ENCODE measurements at regions not wholly inside any gene's neighbourhood (a gene's known extent, or its start where the extent isn't known, plus 50 kb on each side); places are given as distances from the start of the nearest gene placed in this dataset.
A peak's percentile ranks its signal among the peaks of the same experiment; 100 is the strongest.

DNA sequence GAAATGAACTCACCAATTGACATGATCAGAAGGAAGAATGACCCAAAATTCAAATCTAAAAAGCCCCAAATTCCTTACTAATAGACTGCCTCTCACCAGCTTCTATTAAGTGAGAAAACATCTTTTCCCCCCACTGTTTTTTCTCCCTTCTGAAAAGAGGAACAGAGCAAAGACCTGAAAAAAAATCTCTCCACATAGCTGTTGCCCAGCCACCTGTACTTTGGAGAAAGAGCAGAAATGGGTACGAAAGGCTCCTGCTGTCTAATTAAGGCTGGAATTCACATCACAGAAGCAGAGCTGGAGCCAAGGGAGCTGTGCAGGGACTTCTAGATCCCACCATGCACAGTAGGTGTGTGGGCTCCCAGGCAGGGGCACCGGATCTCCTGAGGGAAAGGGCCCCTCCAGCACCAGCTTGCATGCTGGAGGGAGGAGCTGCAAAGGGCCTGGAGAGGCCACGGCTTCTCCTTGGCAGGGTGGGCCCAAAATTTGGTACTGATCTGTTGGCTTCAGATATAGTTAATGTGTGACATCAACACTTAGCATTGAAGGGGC, 73.2 kb upstream of the DUSP22 start:
- Histone ChIP-seq H3K27ac (ENCODE audit: low read depth in 1 of 2, low read length in 2 of 2) (no peak overlapping the region), H3K9me3 (ENCODE audit: control insufficient read depth in 4 of 4, low read length in 3 of 4) (peaks cover 0 to 3% (median 1%) of the 10 kb centered on the region in 4 donors), H3K9ac (ENCODE audit: low read depth in 1 of 2, low read length in 2 of 2) (no peak overlapping the region), H3K36me3 (ENCODE audit: control insufficient read depth in 4 of 4, insufficient read depth in 3 of 4, low read depth in 1 of 4, low read length in 3 of 4) (no peaks in the 10 kb centered on the region), H3K4me3 (ENCODE audit: low read depth in 1 of 3, low read length in 3 of 3) (no peak overlapping the region), H3K4me1 (ENCODE audit: control insufficient read depth in 4 of 4, insufficient read depth in 4 of 4, low read length in 3 of 4) (no peaks in the 10 kb centered on the region), H3K27me3 (ENCODE audit: control insufficient read depth in 4 of 4, insufficient read depth in 4 of 4, low read length in 3 of 4) (no peaks in the 10 kb centered on the region)
- DNase-seq (ENCODE audit: low spot score): no peak
- TF ChIP-seq EGR1 (IDR thresholded peaks at IDR 0.05; ENCODE audit: low read depth in 2 of 2): no peak
- TF ChIP-seq, protein P1, sequence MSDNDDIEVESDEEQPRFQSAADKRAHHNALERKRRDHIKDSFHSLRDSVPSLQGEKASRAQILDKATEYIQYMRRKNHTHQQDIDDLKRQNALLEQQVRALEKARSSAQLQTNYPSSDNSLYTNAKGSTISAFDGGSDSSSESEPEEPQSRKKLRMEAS (IDR thresholded peaks at IDR 0.05): no peak
- no peak for TF ChIP-seq GABPA (IDR thresholded peaks at IDR 0.05 in 1 of 2, conservative IDR thresholded peaks at IDR 0.05 in 1 of 2)
- TF ChIP-seq TAF1 (conservative IDR thresholded peaks at IDR 0.05): no peak
- 89% methylated on average over 3 of the region's 3 CpGs for WGBS

DNA sequence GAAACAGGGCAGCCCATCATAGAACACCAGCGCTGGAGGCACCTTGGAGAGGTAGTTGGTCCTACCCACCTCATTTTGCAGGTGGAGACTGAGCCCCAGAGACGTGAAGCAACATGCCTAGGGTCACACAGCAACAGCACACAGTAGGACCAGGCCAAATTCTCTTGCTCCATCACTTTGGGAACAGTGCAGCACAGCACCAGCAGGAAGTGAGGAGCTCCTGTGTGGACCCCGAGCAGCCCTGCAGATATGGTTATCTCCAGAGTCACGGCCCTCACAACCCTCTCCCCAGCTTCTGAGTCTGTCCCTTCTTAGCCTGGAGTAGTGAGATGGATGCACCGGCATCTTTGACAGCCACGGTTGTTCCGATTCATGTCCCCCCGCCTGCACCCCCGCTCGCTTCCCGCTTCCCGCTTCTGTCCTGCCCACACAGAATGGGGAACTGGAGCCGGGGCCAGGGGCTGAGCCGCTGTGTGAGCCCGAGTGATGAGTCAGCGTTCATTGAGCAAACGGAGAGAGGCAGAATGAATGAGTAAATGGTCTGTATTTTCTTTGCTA, 72.6 kb upstream of the DUSP22 start:
- Histone ChIP-seq H3K9me3 (ENCODE audit: control insufficient read depth in 4 of 4, low read length in 3 of 4) (no peaks in the 10 kb centered on the region), H3K4me1 (ENCODE audit: control insufficient read depth in 4 of 4, insufficient read depth in 4 of 4, low read length in 3 of 4) (no peaks in the 10 kb centered on the region), H3K36me3 (ENCODE audit: control insufficient read depth in 4 of 4, insufficient read depth in 3 of 4, low read depth in 1 of 4, low read length in 3 of 4) (no peaks in the 10 kb centered on the region), H3K27ac (ENCODE audit: low read depth in 1 of 2, low read length in 2 of 2) (no peak overlapping the region), H3K9ac (ENCODE audit: low read depth in 1 of 2, low read length in 2 of 2) (no peak overlapping the region), H3K27me3 (ENCODE audit: control insufficient read depth in 4 of 4, insufficient read depth in 4 of 4, low read length in 3 of 4) (no peaks in the 10 kb centered on the region), H3K4me3 (ENCODE audit: low read depth in 1 of 3, low read length in 3 of 3) (no peak overlapping the region)
- WGBS: 36% methylated on average over 17 of the region's 17 CpGs
- TF ChIP-seq, protein P2, sequence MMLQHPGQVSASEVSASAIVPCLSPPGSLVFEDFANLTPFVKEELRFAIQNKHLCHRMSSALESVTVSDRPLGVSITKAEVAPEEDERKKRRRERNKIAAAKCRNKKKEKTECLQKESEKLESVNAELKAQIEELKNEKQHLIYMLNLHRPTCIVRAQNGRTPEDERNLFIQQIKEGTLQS (IDR thresholded peaks at IDR 0.05): no peak
- TF ChIP-seq RAD21 (IDR thresholded peaks at IDR 0.05): peak in 1 of 2 donors; percentile 5
- no peak for DNase-seq (ENCODE audit: low spot score)

DNA sequence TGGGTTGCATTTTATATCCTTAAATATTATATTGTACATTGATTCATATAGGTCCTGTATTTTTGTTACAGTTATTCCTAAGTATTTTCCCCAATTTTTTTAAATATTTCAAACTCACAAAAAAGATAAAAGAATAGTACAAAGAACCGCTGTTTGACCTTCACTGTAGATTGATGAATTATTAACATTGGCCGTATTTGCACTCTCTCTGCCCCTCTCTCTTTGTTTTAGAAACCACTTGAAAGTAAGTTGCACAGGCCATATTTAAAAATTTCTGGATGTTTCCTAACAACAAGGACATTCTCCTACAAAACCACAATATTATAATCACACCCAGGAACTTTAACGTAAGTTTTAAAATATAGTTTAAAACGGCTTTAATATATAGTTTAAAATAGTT, 72.0 kb upstream of the DUSP22 start:
- Histone ChIP-seq H3K27ac (ENCODE audit: low read depth in 1 of 2, low read length in 2 of 2) (no peak overlapping the region), H3K9ac (ENCODE audit: low read depth in 1 of 2, low read length in 2 of 2) (no peak overlapping the region), H3K9me3 (ENCODE audit: control insufficient read depth in 4 of 4, low read length in 3 of 4) (no peaks in the 10 kb centered on the region), H3K4me1 (ENCODE audit: control insufficient read depth in 4 of 4, insufficient read depth in 4 of 4, low read length in 3 of 4) (no peaks in the 10 kb centered on the region), H3K36me3 (ENCODE audit: control insufficient read depth in 4 of 4, insufficient read depth in 3 of 4, low read depth in 1 of 4, low read length in 3 of 4) (no peaks in the 10 kb centered on the region), H3K4me3 (ENCODE audit: low read depth in 1 of 3, low read length in 3 of 3) (no peak overlapping the region), H3K27me3 (ENCODE audit: control insufficient read depth in 4 of 4, insufficient read depth in 4 of 4, low read length in 3 of 4) (no peaks in the 10 kb centered on the region)
- 60% methylated on average over 4 of the region's 4 CpGs for WGBS
- DNase-seq (ENCODE audit: low spot score): no peak
- no peak for TF ChIP-seq HNF4A (conservative IDR thresholded peaks at IDR 0.05)
- peak in 1 of 2 donors; percentile 0 for TF ChIP-seq RAD21 (IDR thresholded peaks at IDR 0.05)

DNA sequence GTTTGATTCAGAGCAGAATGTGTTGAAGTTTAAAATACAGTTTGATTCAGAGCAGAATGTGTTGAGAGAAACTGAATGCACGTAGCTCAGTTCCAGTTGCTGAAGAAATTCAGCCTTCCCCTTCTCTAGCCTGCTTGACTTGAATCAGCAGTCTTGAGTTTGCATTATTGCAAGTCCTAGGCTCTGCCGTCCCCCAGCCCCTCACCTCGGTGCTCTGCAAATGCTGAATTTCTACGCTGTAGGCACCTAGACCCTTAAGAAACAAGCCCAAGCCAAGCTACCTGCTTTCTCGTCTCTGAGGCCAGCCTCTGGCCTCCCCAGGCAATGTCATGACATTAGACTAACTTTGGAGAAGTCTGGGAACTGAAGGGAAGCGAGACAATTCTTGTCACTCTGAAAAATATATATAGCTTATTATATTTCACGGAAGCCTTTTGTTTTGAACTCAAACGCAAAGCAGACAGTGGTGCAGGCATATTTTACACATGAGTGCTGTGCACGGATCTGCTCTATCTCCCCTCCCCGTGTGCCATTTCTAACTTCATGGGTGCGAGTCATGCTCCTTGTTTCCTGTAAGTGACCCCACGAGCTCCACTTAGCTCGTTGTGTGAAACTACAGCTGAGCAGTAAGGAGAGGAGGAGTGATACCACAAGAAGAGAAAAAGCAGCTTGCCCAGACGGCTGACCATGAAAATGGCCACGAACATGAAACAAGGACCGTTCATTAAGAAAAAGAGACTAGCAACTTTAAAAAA, 71.4 kb upstream of the DUSP22 start:
- H3K27me3 ChIP-seq (ENCODE audit: control insufficient read depth in 4 of 4, insufficient read depth in 4 of 4, low read length in 3 of 4): no peaks in the 10 kb centered on the region
- no peaks in the 10 kb centered on the region for H3K36me3 ChIP-seq (ENCODE audit: control insufficient read depth in 4 of 4, insufficient read depth in 3 of 4, low read depth in 1 of 4, low read length in 3 of 4)
- no peaks in the 10 kb centered on the region for H3K4me1 ChIP-seq (ENCODE audit: control insufficient read depth in 4 of 4, insufficient read depth in 4 of 4, low read length in 3 of 4)
- no peaks in the 10 kb centered on the region for H3K9me3 ChIP-seq (ENCODE audit: control insufficient read depth in 4 of 4, low read length in 3 of 4)
- WGBS: 74% methylated on average over 16 of the region's 16 CpGs
- no peak for TF ChIP-seq YY1 (IDR thresholded peaks at IDR 0.05)
- no peak for TF ChIP-seq HNF4A (conservative IDR thresholded peaks at IDR 0.05)
- TF ChIP-seq, protein P1 (IDR thresholded peaks at IDR 0.05): no peak
- TF ChIP-seq FOXA1 (IDR thresholded peaks at IDR 0.05): no peak
- no peak for TF ChIP-seq TAF1 (conservative IDR thresholded peaks at IDR 0.05)
- H3K9ac ChIP-seq (ENCODE audit: low read depth in 1 of 2, low read length in 2 of 2): no peak overlapping the region
- no peak overlapping the region for H3K27ac ChIP-seq (ENCODE audit: low read depth in 1 of 2, low read length in 2 of 2)
- DNase-seq (ENCODE audit: low spot score): no peak
- no peak overlapping the region for H3K4me3 ChIP-seq (ENCODE audit: low read depth in 1 of 3, low read length in 3 of 3)

Measured in liver (tissue), 7 donors.